GM12878 (cell line): ENCODE measurements at regions not wholly inside any gene's neighbourhood (a gene's known extent, or its start where the extent isn't known, plus 50 kb on each side); places are given as distances from the start of the nearest gene placed in this dataset.

Experiments
- ATAC-seq: fragments of 200-7000 bp; cut with Tn5 transposase; 3 replicates; pipeline ENCODE4 v1.9.1; 2020; ENCODE audit warnings: mild to moderate bottlenecking, moderate library complexity
- BruUV-seq: library from RNA; stranded (reverse); fragments of 400-500 nt; replicated peaks from 2 replicates; lab custom pipeline; 2021; lab: Mats Ljungman, UMichigan
- CTCF ChIA-PET: fragments of 300-600 bp; sonication (Branson Sonifier 250); formaldehyde crosslinking; extraction: SDS; loops from one replicate; lab custom pipeline; 2021; ENCODE audit warnings: inconsistent platforms; lab: Yijun Ruan, JAX
- POLR2A ChIA-PET: fragments of 350-600 bp; formaldehyde crosslinking; extraction: SDS; loops from one replicate; lab custom pipeline; 2021; ENCODE audit warnings: inconsistent platforms; lab: Charles Lee
- RAD21 ChIA-PET: fragments of 300-600 bp; sonication (Branson Sonifier 250); formaldehyde crosslinking; loops from one replicate; lab custom pipeline; 2023; ENCODE audit warnings: antibody characterized with exemption; ENCODE audit not compliant: unreplicated experiment; lab: Charles Lee
- SMC1A ChIA-PET: fragments of 300-600 bp; sonication (Branson Sonifier 250); formaldehyde crosslinking; loops from one replicate; lab custom pipeline; 2023; ENCODE audit not compliant: unreplicated experiment, uncharacterized antibody; lab: Charles Lee
- DNase-seq: peaks from one replicate; pipeline ENCODE4 v3.0.0-alpha.2; 2011; ENCODE audit warnings: low read depth, low spot score
- FAIRE-seq: peaks from 3 replicates; lab custom pipeline; 2011; peaks lifted over from hg19 to GRCh38; lab: Jason Lieb, UNC
- H2AFZ ChIP-seq: 2 replicates; pipeline ENCODE4 v1.6.0; 2011; ENCODE audit warnings: low read depth, low read length, control low read depth; ENCODE audit not compliant: control insufficient read depth
- H3K27ac ChIP-seq: 2 replicates; pipeline ENCODE4 v1.5.1; 2011; ENCODE audit warnings: control low read depth; ENCODE audit not compliant: control insufficient read depth, insufficient read depth
- H3K27me3 ChIP-seq, 2 experiments: replicated peaks in 1 of 2; 2 replicates each; pipeline versions ENCODE4 v1.6.0 to v1.6.1; 2011; ENCODE audit warnings: low read length in 1 of 2; ENCODE audit not compliant: control insufficient read depth in 2 of 2, insufficient read depth in 2 of 2
- H3K36me3 ChIP-seq, 2 experiments: 2 replicates each; pipeline ENCODE4 v1.5.1; 2011; ENCODE audit warnings: low read length in 1 of 2; ENCODE audit not compliant: control insufficient read depth in 2 of 2, insufficient read depth in 2 of 2
- H3K4me1 ChIP-seq: 2 replicates; pipeline ENCODE4 v1.6.1; 2011; ENCODE audit warnings: mild to moderate bottlenecking, low read length, moderate library complexity, mixed read lengths; ENCODE audit not compliant: control insufficient read depth, insufficient read depth
- H3K4me2 ChIP-seq: 2 replicates; pipeline ENCODE4 v1.6.0; 2011; ENCODE audit warnings: control low read depth; ENCODE audit not compliant: control insufficient read depth, insufficient read depth
- H3K4me3 ChIP-seq: fragments of 200-600 bp; sonication (generic); 2 replicates; pipeline ENCODE4 v1.5.1; 2016
- H3K79me2 ChIP-seq: 2 replicates; pipeline ENCODE4 v1.6.0; 2011; ENCODE audit warnings: low read length; ENCODE audit not compliant: control insufficient read depth, insufficient read depth
- H3K9ac ChIP-seq: 2 replicates; pipeline ENCODE4 v1.8.0; 2011; ENCODE audit warnings: low read length, control low read depth, mixed read lengths; ENCODE audit not compliant: control insufficient read depth, insufficient read depth
- H3K9me3 ChIP-seq: replicated peaks from 3 replicates; pipeline ENCODE4 v1.5.1; 2011; ENCODE audit warnings: mild to moderate bottlenecking, low read length; ENCODE audit not compliant: control insufficient read depth, insufficient read depth
- H4K20me1 ChIP-seq: 2 replicates; pipeline ENCODE4 v1.6.0; 2011; ENCODE audit not compliant: control insufficient read depth, insufficient read depth
- ATF7 ChIP-seq: fragments of 450-650 bp; IDR thresholded peaks from 2 replicates; pipeline ENCODE4 v1.6.1; 2016; ENCODE audit warnings: low read depth, mild to moderate bottlenecking
- CEBPZ ChIP-seq: fragments of 150-350 bp; IDR thresholded peaks from 2 replicates; pipeline ENCODE4 v1.6.1; 2016; ENCODE audit warnings: low read depth, low read length
- NFYB ChIP-seq: IDR thresholded peaks from 2 replicates; pipeline ENCODE4 v1.6.1; 2011; ENCODE audit warnings: low read depth, mild to moderate bottlenecking, low read length, improper control_type of control experiment, moderate library complexity; ENCODE audit not compliant: insufficient read depth
- RBBP5 ChIP-seq: fragments of 200-600 bp; sonication (generic); conservative IDR thresholded peaks from 2 replicates; pipeline ENCODE4 v1.6.1; 2016
- STAT3 ChIP-seq: IDR thresholded peaks from 2 replicates; pipeline ENCODE4 v1.6.1; 2011; ENCODE audit warnings: low read depth, low read length, improper control_type of control experiment
- TARDBP ChIP-seq: IDR thresholded peaks from 2 replicates; pipeline ENCODE4 v1.6.1; 2016; ENCODE audit warnings: borderline replicate concordance
- in situ Hi-C: fragments of 300-500 bp; cut with MboI; formaldehyde crosslinking; loops from 9 replicates; pipeline ENCODE4 v1.14.3; 2018; ENCODE audit warnings: mixed read lengths
- intact Hi-C: fragments of 100-400 bp; cut with micrococcal nuclease; formaldehyde crosslinking; loops from one replicate; pipeline ENCODE4 v1.14.2; 2022; ENCODE audit not compliant: unreplicated experiment

GRCh38 chr3:166569589-166569988 lies 732.4 kb upstream of the BCHE start:
- intact Hi-C loops, result no loop called here
- Histone ChIP-seq H3K27me3 (no peaks in the 10 kb centered on the region), H3K36me3 (no peaks in the 10 kb centered on the region), H2AFZ (no peak overlapping the region), H3K4me3 (no peak overlapping the region), H3K9ac (no peak overlapping the region), H3K4me1 (no peaks in the 10 kb centered on the region), H3K27ac (no peak overlapping the region), H3K4me2 (no peak overlapping the region), H4K20me1 (no peaks in the 10 kb centered on the region), H3K9me3 (no peaks in the 10 kb centered on the region), H3K79me2 (no peaks in the 10 kb centered on the region)
- TF ChIP-seq CEBPZ (no peak), STAT3 (no peak), TARDBP (no peak), RBBP5 (no peak), NFYB (no peak), ATF7 (no peak)
- ChIA-PET RAD21 (no interaction called here), POLR2A (no interaction called here), CTCF (no interaction called here), SMC1A (interaction anchor here (0.6 kb wide), 1 partner anchor 10 kb away, joined by 3 read pairs; no protein-coding TSS in a partner anchor)
- DNase-seq, result no peak
- no TSS peak for BruUV-seq
- ATAC-seq, result no peak
- FAIRE-seq, result no peak
- in situ Hi-C loops, result no loop called here
